Spleen (tissue), 7 donors: ENCODE measurements at regions not wholly inside any gene's neighbourhood (a gene's known extent, or its start where the extent isn't known, plus 50 kb on each side); places are given as distances from the start of the nearest gene placed in this dataset.

ENCODE experiments used
- CTCF ChIP-seq, 11 experiments: fragments of 200-600 bp in 7 of 11; fragments of 450-650 bp in 4 of 11; sonication (generic) in 4 of 11; IDR thresholded peaks in 8 of 11; conservative IDR thresholded peaks in 3 of 11; 1 replicate in 7 of 11; 2 replicates in 4 of 11; pipeline versions ENCODE4 v1.4.0 to v1.8.0; 2016 to 2021; ENCODE audit warnings: antibody characterized with exemption in 11 of 11, inconsistent platforms in 4 of 11, mild to moderate bottlenecking in 1 of 11
- POLR2A ChIP-seq, 3 donors: fragments of 450-650 bp; IDR thresholded peaks; one replicate each; pipeline ENCODE4 v1.5.1; 2017; ENCODE audit warnings: antibody characterized with exemption in 3 of 3, mild to moderate bottlenecking in 1 of 3
- POLR2AphosphoS5 ChIP-seq, 3 donors: sonication (generic); formaldehyde crosslinking; IDR thresholded peaks; one replicate each; pipeline ENCODE4 v1.5.1; 2017; ENCODE audit warnings: antibody characterized with exemption in 3 of 3
- donor health status: DM: no; HTN: no; CAD: no; lungs with moderate emphysema.
- donor health status: DM: no; HTN: no; CAD: no.
- donor health status: DM: no; HTN: no; CAD: no.

GRCh38 chr18:30342675-30343074 lies 699.9 kb downstream of the DSC3 start:
- TF ChIP-seq POLR2A (IDR thresholded peaks at IDR 0.05), result no peak
- no peak for TF ChIP-seq POLR2AphosphoS5 (IDR thresholded peaks at IDR 0.05)
- TF ChIP-seq CTCF (IDR thresholded peaks at IDR 0.05 in 8 of 11, conservative IDR thresholded peaks at IDR 0.05 in 3 of 11), result no peak
